Fibroblast of lung (primary cell): ENCODE measurements at regions not wholly inside any gene's neighbourhood (a gene's known extent, or its start where the extent isn't known, plus 50 kb on each side); places are given as distances from the start of the nearest gene placed in this dataset.

Source experiments
- DNase-seq, 2 donors: peaks; one replicate each; pipeline versions ENCODE4 v3.0.0 to v3.0.0-alpha.2; 2010; ENCODE audit warnings: low read depth in 2 of 2
- H2AFZ ChIP-seq: 2 replicates; pipeline ENCODE4 v1.5.1; 2012; ENCODE audit warnings: low read length, control low read depth, inconsistent platforms
- H3K27ac ChIP-seq: 2 replicates; pipeline ENCODE4 v1.5.1; 2011; ENCODE audit warnings: low read length, control low read depth; ENCODE audit not compliant: insufficient read depth
- H3K27me3 ChIP-seq: 2 replicates; pipeline ENCODE4 v1.5.1; 2011; ENCODE audit warnings: mild to moderate bottlenecking, low read length; ENCODE audit not compliant: control insufficient read depth, insufficient read depth
- H3K36me3 ChIP-seq: 2 replicates; pipeline ENCODE4 v1.5.1; 2011; ENCODE audit warnings: low read length; ENCODE audit not compliant: control insufficient read depth, insufficient read depth
- H3K4me1 ChIP-seq: 2 replicates; pipeline ENCODE4 v1.5.1; 2011; ENCODE audit warnings: low read length; ENCODE audit not compliant: control insufficient read depth, insufficient read depth; ENCODE audit errors: extremely low read depth
- H3K4me2 ChIP-seq: 2 replicates; pipeline ENCODE4 v1.5.1; 2011; ENCODE audit warnings: low read length, control low read depth; ENCODE audit not compliant: insufficient read depth; ENCODE audit errors: extremely low read depth
- H3K4me3 ChIP-seq, 4 experiments: fragments of 200-600 bp in 1 of 4; sonication (generic) in 1 of 4; replicated peaks in 1 of 4; 2 replicates each; pipeline ENCODE4 v1.5.1; 2011 to 2016; ENCODE audit warnings: low read length in 4 of 4, low read depth in 3 of 4, mild to moderate bottlenecking in 3 of 4, control low read depth in 2 of 4, inconsistent platforms in 1 of 4, mixed read lengths in 1 of 4; ENCODE audit not compliant: insufficient read depth in 1 of 4; ENCODE audit errors: control extremely low read depth in 1 of 4
- H3K79me2 ChIP-seq: 2 replicates; pipeline ENCODE4 v1.5.1; 2012; ENCODE audit warnings: mild to moderate bottlenecking, low read length, inconsistent platforms; ENCODE audit not compliant: control insufficient read depth, insufficient read depth
- H3K9ac ChIP-seq: 2 replicates; pipeline ENCODE4 v1.5.1; 2011; ENCODE audit warnings: mild to moderate bottlenecking, low read length, control low read depth; ENCODE audit not compliant: insufficient read depth
- H3K9me3 ChIP-seq: 2 replicates; pipeline ENCODE4 v1.5.1; 2012; ENCODE audit warnings: low read depth, low read length; ENCODE audit not compliant: control insufficient read depth, insufficient read depth
- H4K20me1 ChIP-seq: 2 replicates; pipeline ENCODE4 v1.5.1; 2011; ENCODE audit warnings: low read length; ENCODE audit not compliant: control insufficient read depth, insufficient read depth; ENCODE audit errors: extremely low read depth
- EZH2 ChIP-seq: IDR thresholded peaks from 2 replicates; pipeline ENCODE4 v1.5.1; 2012; ENCODE audit warnings: low read length, control low read depth, mild to moderate bottlenecking; ENCODE audit errors: missing control alignments
- TF ChIP-seq, protein P1 (sequence below), 2 donors: IDR thresholded peaks in 1 of 2; conservative IDR thresholded peaks in 1 of 2; 1 replicate in 1 of 2; 2 replicates in 1 of 2; pipeline ENCODE4 v1.5.1; 2011 to 2012; ENCODE audit warnings: low read length in 2 of 2, control low read depth in 1 of 2, inconsistent platforms in 1 of 2, low read depth in 1 of 2, mild to moderate bottlenecking in 1 of 2

DNA sequence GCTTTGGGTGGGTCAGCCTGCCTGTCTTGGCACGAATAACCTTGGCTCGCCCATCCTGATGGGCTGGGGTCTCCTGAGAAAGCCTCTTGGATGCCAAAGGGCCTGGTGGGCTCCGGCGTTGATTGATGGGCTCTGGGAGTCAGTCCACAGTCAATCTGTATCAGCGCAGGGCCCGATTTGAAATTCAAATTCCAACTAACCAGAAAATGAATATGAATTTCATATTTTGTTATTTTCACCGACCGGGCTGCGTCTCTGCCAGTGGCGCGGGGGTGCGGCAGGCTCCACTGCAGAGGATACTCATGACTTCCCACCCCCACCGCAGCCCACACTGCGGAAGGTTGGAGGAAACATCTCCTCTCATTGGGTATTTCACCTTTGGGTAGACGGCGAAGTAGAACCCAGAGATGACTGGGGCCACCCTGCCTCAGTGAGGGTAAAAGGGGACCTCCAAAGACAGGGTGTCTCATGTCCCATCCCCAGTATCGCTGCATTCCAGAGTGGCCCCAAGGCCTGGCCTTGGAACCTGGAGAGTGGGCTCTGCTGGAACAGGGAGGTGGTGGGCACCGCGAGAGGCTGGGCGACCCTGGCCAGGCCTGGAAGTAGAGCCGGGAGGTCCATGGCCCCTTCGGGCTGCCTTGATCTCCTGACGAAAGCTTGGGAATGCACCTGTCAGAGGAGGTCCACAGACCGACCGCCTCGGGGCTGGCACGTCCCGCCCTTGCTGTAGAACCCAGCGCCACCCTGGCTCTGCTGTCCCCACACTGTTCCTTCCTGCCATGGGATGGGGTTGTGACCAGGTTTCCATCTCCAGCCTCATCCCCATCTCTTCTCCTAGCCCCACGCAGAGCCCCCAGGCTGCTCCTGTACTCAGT lies 54.8 kb upstream of the SORCS2 start:
- TF ChIP-seq EZH2 = no peak
- TF ChIP-seq, protein P1, sequence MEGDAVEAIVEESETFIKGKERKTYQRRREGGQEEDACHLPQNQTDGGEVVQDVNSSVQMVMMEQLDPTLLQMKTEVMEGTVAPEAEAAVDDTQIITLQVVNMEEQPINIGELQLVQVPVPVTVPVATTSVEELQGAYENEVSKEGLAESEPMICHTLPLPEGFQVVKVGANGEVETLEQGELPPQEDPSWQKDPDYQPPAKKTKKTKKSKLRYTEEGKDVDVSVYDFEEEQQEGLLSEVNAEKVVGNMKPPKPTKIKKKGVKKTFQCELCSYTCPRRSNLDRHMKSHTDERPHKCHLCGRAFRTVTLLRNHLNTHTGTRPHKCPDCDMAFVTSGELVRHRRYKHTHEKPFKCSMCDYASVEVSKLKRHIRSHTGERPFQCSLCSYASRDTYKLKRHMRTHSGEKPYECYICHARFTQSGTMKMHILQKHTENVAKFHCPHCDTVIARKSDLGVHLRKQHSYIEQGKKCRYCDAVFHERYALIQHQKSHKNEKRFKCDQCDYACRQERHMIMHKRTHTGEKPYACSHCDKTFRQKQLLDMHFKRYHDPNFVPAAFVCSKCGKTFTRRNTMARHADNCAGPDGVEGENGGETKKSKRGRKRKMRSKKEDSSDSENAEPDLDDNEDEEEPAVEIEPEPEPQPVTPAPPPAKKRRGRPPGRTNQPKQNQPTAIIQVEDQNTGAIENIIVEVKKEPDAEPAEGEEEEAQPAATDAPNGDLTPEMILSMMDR (conservative IDR thresholded peaks at IDR 0.05 in 1 of 2, IDR thresholded peaks at IDR 0.05 in 1 of 2; ENCODE audit: low read depth in 1 of 2, low read length in 2 of 2) = no peak
- Histone ChIP-seq H3K36me3 (no peaks in the 10 kb centered on the region), H3K4me3 (no peak overlapping the region), H2AFZ (no peak overlapping the region), H3K27me3 (no peaks in the 10 kb centered on the region), H4K20me1 (no peaks in the 10 kb centered on the region), H3K9ac (no peak overlapping the region), H3K4me1 (peaks cover 10% of the 10 kb centered on the region), H3K79me2 (no peaks in the 10 kb centered on the region), H3K27ac (no peak overlapping the region), H3K4me2 (no peak overlapping the region), H3K9me3 (no peaks in the 10 kb centered on the region)
- DNase-seq = no peak

GRCh38 chr4:7136351-7136750 lies 56.0 kb upstream of the SORCS2 start:
- TF ChIP-seq EZH2 = no peak
- TF ChIP-seq, protein P1 (conservative IDR thresholded peaks at IDR 0.05 in 1 of 2, IDR thresholded peaks at IDR 0.05 in 1 of 2; ENCODE audit: low read depth in 1 of 2, low read length in 2 of 2) = no peak
- Histone ChIP-seq H3K36me3 (no peaks in the 10 kb centered on the region), H4K20me1 (no peaks in the 10 kb centered on the region), H3K4me3 (no peak overlapping the region), H3K4me1 (peaks cover 10% of the 10 kb centered on the region), H2AFZ (no peak overlapping the region), H3K9me3 (no peaks in the 10 kb centered on the region), H3K9ac (no peak overlapping the region), H3K27ac (no peak overlapping the region), H3K4me2 (no peak overlapping the region), H3K27me3 (no peaks in the 10 kb centered on the region), H3K79me2 (no peaks in the 10 kb centered on the region)
- DNase-seq = no peak

GRCh38 chr4:7135389-7135746 lies 57.0 kb upstream of the SORCS2 start:
- Histone ChIP-seq H3K27ac (peak overlapping the region; percentile 64), H3K4me1 (peaks cover 10% of the 10 kb centered on the region), H3K4me2 (peak overlapping the region; percentile 68), H3K79me2 (no peaks in the 10 kb centered on the region), H3K9ac (no peak overlapping the region), H4K20me1 (no peaks in the 10 kb centered on the region), H3K27me3 (no peaks in the 10 kb centered on the region), H3K36me3 (no peaks in the 10 kb centered on the region), H3K4me3 (no peak overlapping the region), H2AFZ (peak overlapping the region; percentile 7), H3K9me3 (no peaks in the 10 kb centered on the region)
- DNase-seq = peak; percentile 68 to 81
- TF ChIP-seq, protein P1 (conservative IDR thresholded peaks at IDR 0.05 in 1 of 2, IDR thresholded peaks at IDR 0.05 in 1 of 2; ENCODE audit: low read depth in 1 of 2, low read length in 2 of 2) = no peak
- TF ChIP-seq EZH2 = no peak
